ENCODE measurements at regions not wholly inside any gene's neighbourhood (a gene's known extent, or its start where the extent isn't known, plus 50 kb on each side); places are given as distances from the start of the nearest gene placed in this dataset.

GRCh38 chr13:69450245-69450644 lies 657.4 kb upstream of the ATXN8OS start:
- DNase-seq (ENCODE audit: low read depth in 1 of 2, low spot score in 2 of 2) = no peak
- H2BK12ac ChIP-seq (ENCODE audit: low read depth, low read length) = no peak overlapping the region
- H3K4me1 ChIP-seq (replicated peaks in 1 of 4; ENCODE audit: control insufficient read depth in 3 of 4, insufficient read depth in 4 of 4, low read length in 3 of 4) = no peaks in the 10 kb centered on the region
- no peak overlapping the region for H2BK20ac ChIP-seq (ENCODE audit: low read length)
- no peak overlapping the region for H3K18ac ChIP-seq (ENCODE audit: extremely low read depth, low read length)
- CTCF ChIA-PET (ENCODE audit: partially characterized antibody) = no interaction called here
- H2BK15ac ChIP-seq (ENCODE audit: low read length) = no peak overlapping the region
- H4K8ac ChIP-seq (ENCODE audit: extremely low read depth, insufficient read depth, low read length) = no peak overlapping the region
- no peak overlapping the region for H2BK5ac ChIP-seq (ENCODE audit: low read depth, low read length)
- H3K27ac ChIP-seq (ENCODE audit: low read depth, low read length) = no peak overlapping the region
- H2AFZ ChIP-seq (ENCODE audit: low read length) = no peak overlapping the region
- no peak overlapping the region for H3K4me3 ChIP-seq (ENCODE audit: extremely low read depth in 1 of 4, insufficient read depth in 2 of 4, low read depth in 3 of 4, low read length in 4 of 4)
- no peaks in the 10 kb centered on the region for H3K23me2 ChIP-seq (ENCODE audit: low read depth, low read length)
- H3K56ac ChIP-seq (replicated peaks; ENCODE audit: insufficient read length, low read depth, low read length) = no peak overlapping the region
- H3K4me2 ChIP-seq (ENCODE audit: insufficient read depth in 1 of 2, low read depth in 2 of 2, low read length in 2 of 2) = no peak overlapping the region
- FAIRE-seq = no peak
- no peak overlapping the region for H3K23ac ChIP-seq (ENCODE audit: insufficient read length)
- H3K36me3 ChIP-seq (ENCODE audit: control insufficient read depth in 2 of 4, insufficient read depth in 4 of 4, low read length in 3 of 4) = no peaks in the 10 kb centered on the region
- no peaks in the 10 kb centered on the region for H3K9me3 ChIP-seq (ENCODE audit: insufficient read depth in 2 of 2, low read depth in 1 of 2, low read length in 1 of 2)
- H3K14ac ChIP-seq (ENCODE audit: insufficient read length) = no peak overlapping the region
- WGBS, 2 experiments (ENCODE audit: extremely low coverage in 1 of 2, insufficient coverage in 1 of 2, insufficient read length in 1 of 2, insufficient replicate concordance in 2 of 2, low coverage in 1 of 2, low lambda C conversion rate in 2 of 2, missing lambda C conversion rate in 1 of 2) = 76% methylated on average over 1 of the region's 1 CpG; no CpG with 5 or more reads in 1 of the 2 experiments
- H3K27me3 ChIP-seq (replicated peaks in 1 of 4; ENCODE audit: control insufficient read depth in 3 of 4, extremely low read depth in 1 of 4, insufficient read depth in 3 of 4, low read length in 3 of 4) = no peaks in the 10 kb centered on the region
- no peak overlapping the region for H4K5ac ChIP-seq (ENCODE audit: insufficient read length, low read depth, low read length)
- no peak overlapping the region for H2BK120ac ChIP-seq (replicated peaks; ENCODE audit: low read depth, low read length)
- no peaks in the 10 kb centered on the region for H4K20me1 ChIP-seq (replicated peaks in 1 of 2; ENCODE audit: control insufficient read depth in 1 of 2, insufficient read depth in 2 of 2, low read length in 2 of 2)
- no peaks in the 10 kb centered on the region for H3K79me2 ChIP-seq (ENCODE audit: control insufficient read depth in 1 of 2, insufficient read depth in 2 of 2, low read length in 2 of 2)
- no peaks in the 10 kb centered on the region for H3K79me1 ChIP-seq (ENCODE audit: low read depth, low read length)
- no peak overlapping the region for H4K91ac ChIP-seq (replicated peaks; ENCODE audit: insufficient read length, low read length)
- no peak overlapping the region for H3K4ac ChIP-seq (replicated peaks; ENCODE audit: insufficient read length, low read depth, low read length)
- H3K9ac ChIP-seq (replicated peaks in 1 of 4; ENCODE audit: extremely low read depth in 1 of 4, low read depth in 3 of 4, low read length in 3 of 4) = no peak overlapping the region
- no peak overlapping the region for H2AK5ac ChIP-seq (ENCODE audit: low read depth, low read length)
- POLR2A ChIA-PET (ENCODE audit: partially characterized antibody) = no interaction called here
- TF ChIP-seq EGR1 (IDR thresholded peaks at IDR 0.05; ENCODE audit: borderline replicate concordance, low read depth, low read length) (no peak), CHD1 (IDR thresholded peaks at IDR 0.05; ENCODE audit: low read depth, low read length) (no peak), TAF7 (optimal IDR thresholded peaks at IDR 0.05; ENCODE audit: borderline replicate concordance, low read depth, low read length) (no peak), ATF2 (IDR thresholded peaks at IDR 0.05; ENCODE audit: low read length) (no peak), SRF (IDR thresholded peaks at IDR 0.05; ENCODE audit: low read depth, low read length) (no peak), BCL11A (IDR thresholded peaks at IDR 0.05; ENCODE audit: low read depth in 2 of 2, low read length in 2 of 2) (no peak), MAX (IDR thresholded peaks at IDR 0.05) (no peak), HDAC6 (IDR thresholded peaks at IDR 0.05; ENCODE audit: low read depth, low read length) (no peak), SIX5 (IDR thresholded peaks at IDR 0.05; ENCODE audit: low read depth, low read length) (no peak), KDM1A (IDR thresholded peaks at IDR 0.05; ENCODE audit: borderline replicate concordance, low read length) (no peak), TBP (IDR thresholded peaks at IDR 0.05; ENCODE audit: low read depth, low read length) (no peak), SAP30 (IDR thresholded peaks at IDR 0.05; ENCODE audit: insufficient read depth, insufficient replicate concordance, low read length) (no peak), TCF12 (IDR thresholded peaks at IDR 0.05; ENCODE audit: low read depth, low read length) (no peak), PHF8 (conservative IDR thresholded peaks at IDR 0.05; ENCODE audit: low read depth, low read length) (no peak)

Measured in H1 (cell line).